GM12872 (cell line): ENCODE measurements at regions not wholly inside any gene's neighbourhood (a gene's known extent, or its start where the extent isn't known, plus 50 kb on each side); places are given as distances from the start of the nearest gene placed in this dataset.

Experiments
- TF ChIP-seq, protein P1 (sequence below): IDR thresholded peaks from 3 replicates; pipeline ENCODE4 v1.5.1; 2011; ENCODE audit warnings: low read depth, mild to moderate bottlenecking, low read length, moderate library complexity; ENCODE audit not compliant: insufficient read depth

- TF ChIP-seq, protein P1, sequence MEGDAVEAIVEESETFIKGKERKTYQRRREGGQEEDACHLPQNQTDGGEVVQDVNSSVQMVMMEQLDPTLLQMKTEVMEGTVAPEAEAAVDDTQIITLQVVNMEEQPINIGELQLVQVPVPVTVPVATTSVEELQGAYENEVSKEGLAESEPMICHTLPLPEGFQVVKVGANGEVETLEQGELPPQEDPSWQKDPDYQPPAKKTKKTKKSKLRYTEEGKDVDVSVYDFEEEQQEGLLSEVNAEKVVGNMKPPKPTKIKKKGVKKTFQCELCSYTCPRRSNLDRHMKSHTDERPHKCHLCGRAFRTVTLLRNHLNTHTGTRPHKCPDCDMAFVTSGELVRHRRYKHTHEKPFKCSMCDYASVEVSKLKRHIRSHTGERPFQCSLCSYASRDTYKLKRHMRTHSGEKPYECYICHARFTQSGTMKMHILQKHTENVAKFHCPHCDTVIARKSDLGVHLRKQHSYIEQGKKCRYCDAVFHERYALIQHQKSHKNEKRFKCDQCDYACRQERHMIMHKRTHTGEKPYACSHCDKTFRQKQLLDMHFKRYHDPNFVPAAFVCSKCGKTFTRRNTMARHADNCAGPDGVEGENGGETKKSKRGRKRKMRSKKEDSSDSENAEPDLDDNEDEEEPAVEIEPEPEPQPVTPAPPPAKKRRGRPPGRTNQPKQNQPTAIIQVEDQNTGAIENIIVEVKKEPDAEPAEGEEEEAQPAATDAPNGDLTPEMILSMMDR = no peak
These were observed 129.1 kb downstream of the SEPTIN14 start for GRCh38 chr7:55733241-55734140.

GRCh38 chr7:55731931-55732330 lies 130.6 kb downstream of the SEPTIN14 start:
- TF ChIP-seq, protein P1 = no peak

- TF ChIP-seq, protein P1 = no peak
These were observed 132.4 kb downstream of the SEPTIN14 start for GRCh38 chr7:55730197-55730596.

DNA sequence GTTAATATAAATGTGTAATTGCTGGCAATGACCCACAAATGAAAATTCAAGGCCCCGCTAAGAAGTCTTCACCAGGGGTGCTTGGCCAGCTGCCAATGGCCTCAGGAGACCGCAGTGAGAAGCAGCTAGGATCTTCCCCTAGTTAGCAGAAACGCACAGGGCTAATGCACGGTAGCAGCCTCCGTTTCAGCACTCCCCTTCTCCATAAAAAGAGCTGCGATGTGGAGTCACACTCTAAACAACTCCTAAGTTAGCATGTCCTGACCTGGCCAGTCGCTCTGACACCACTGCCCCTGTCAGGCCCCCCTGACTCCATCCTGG lies 139.0 kb downstream of the SEPTIN14 start:
- TF ChIP-seq, protein P1 = no peak

GRCh38 chr7:55657654-55658053 lies 85.4 kb upstream of the VOPP1 start:
- TF ChIP-seq, protein P1 = no peak

- TF ChIP-seq, protein P1 = no peak
These were observed 78.8 kb upstream of the VOPP1 start for GRCh38 chr7:55651057-55651456.

GRCh38 chr7:55649238-55649637 lies 76.9 kb upstream of the VOPP1 start:
- TF ChIP-seq, protein P1 = no peak
